DND-41 (cell line): ENCODE measurements at regions not wholly inside any gene's neighbourhood (a gene's known extent, or its start where the extent isn't known, plus 50 kb on each side); places are given as distances from the start of the nearest gene placed in this dataset.

ENCODE experiments used
- CTCF ChIP-seq: IDR thresholded peaks from 2 replicates; pipeline ENCODE4 v1.5.1; 2012; ENCODE audit warnings: borderline replicate concordance, low read length, moderate library complexity, mild to moderate bottlenecking; ENCODE audit not compliant: poor library complexity, severe bottlenecking; ENCODE audit errors: extremely low read depth
- EZH2 ChIP-seq: IDR thresholded peaks from 3 replicates; pipeline ENCODE4 v1.6.1; 2012; ENCODE audit warnings: borderline replicate concordance, low read depth, mild to moderate bottlenecking, moderate library complexity, low read length, inconsistent platforms; ENCODE audit not compliant: severe bottlenecking

DNA sequence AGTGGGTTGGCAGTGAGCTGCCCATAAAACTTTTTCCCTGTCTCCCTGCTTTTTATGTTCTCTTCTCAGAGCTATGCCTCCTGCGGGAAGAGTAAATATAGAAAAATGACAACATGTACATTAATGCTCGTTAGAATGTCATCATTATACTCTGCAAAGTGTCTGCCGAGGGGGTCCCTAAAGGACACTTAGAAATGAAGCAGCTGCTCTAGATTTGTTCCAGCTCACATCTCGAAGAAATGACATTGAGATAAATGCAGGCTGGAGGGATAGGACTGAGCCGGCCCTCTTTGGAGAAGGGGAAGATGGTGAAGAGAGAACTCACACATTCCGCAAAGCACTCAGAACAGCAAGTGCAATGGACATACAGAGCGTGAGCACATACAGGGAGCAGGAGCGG is 240.0 kb downstream of the NXPE2 start:
- TF ChIP-seq CTCF = no peak
- no peak for TF ChIP-seq EZH2
